ENCODE measurements at regions not wholly inside any gene's neighbourhood (a gene's known extent, or its start where the extent isn't known, plus 50 kb on each side); places are given as distances from the start of the nearest gene placed in this dataset.

DNA sequence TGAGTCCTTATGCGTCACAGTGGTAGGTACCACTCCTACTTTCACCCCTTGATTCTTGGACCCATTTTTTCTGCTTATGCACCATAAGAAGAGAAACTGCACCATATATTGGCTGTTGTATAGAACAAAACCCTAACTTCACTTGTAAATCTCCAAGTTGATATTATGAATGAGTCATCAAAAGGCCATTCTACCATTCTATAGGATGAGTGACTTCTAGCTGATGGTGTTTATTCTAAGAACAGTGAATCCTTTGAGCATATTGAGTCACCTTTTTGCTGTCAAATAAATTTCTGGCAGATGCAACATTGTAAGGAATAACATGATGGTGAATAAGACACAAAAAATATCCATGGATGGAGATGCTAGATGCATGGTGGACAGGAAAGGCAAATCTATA lies 57.7 kb downstream of the POLR1D start:
- H3K4me1 Mint-ChIP-seq: no peaks in the 10 kb centered on the region
- Histone ChIP-seq H3K36me3 (replicated peaks in 1 of 2; ENCODE audit: control insufficient read depth in 1 of 2, insufficient read depth in 2 of 2, low read length in 2 of 2) (no peaks in the 10 kb centered on the region), H2AFZ (ENCODE audit: insufficient read depth, low read depth, low read length, poor library complexity, severe bottlenecking) (no peak overlapping the region), H3K4me3 (replicated peaks in 1 of 3; ENCODE audit: low read depth in 2 of 3, low read length in 3 of 3) (no peak overlapping the region), H4K20me1 (ENCODE audit: insufficient read depth, low read length) (no peaks in the 10 kb centered on the region), H3K27me3 (ENCODE audit: control insufficient read depth in 2 of 2, insufficient read depth in 2 of 2, low read length in 2 of 2) (peaks cover 2 to 6% of the 10 kb centered on the region in 2 donors), H3K79me2 (ENCODE audit: insufficient read depth, low read length) (no peaks in the 10 kb centered on the region), H3K4me1 (ENCODE audit: control insufficient read depth in 1 of 2, insufficient read depth in 2 of 2, low read length in 2 of 2) (no peaks in the 10 kb centered on the region), H3K9ac (ENCODE audit: insufficient read depth, low read length, poor library complexity, severe bottlenecking) (no peak overlapping the region), H3K4me2 (replicated peaks; ENCODE audit: extremely low read depth, low read length, poor library complexity, severe bottlenecking) (no peak overlapping the region), H3K9me3 (replicated peaks in 1 of 2; ENCODE audit: control insufficient read depth in 1 of 2, insufficient read depth in 1 of 2, low read length in 2 of 2) (no peaks in the 10 kb centered on the region), H3K27ac (ENCODE audit: low read depth in 1 of 2, low read length in 2 of 2) (no peak overlapping the region)
- peaks cover 4 to 6% (median 6%) of the 10 kb centered on the region in 3 donors for H3K27me3 Mint-ChIP-seq (ENCODE audit: low read depth in 3 of 3)
- H3K9me3 Mint-ChIP-seq: peaks cover 0 to 7% (median 0%) of the 10 kb centered on the region in 7 donors
- WGBS (ENCODE audit: insufficient coverage): no CpG with 5 or more reads among the region's 1 CpG
- TF ChIP-seq, protein P1, sequence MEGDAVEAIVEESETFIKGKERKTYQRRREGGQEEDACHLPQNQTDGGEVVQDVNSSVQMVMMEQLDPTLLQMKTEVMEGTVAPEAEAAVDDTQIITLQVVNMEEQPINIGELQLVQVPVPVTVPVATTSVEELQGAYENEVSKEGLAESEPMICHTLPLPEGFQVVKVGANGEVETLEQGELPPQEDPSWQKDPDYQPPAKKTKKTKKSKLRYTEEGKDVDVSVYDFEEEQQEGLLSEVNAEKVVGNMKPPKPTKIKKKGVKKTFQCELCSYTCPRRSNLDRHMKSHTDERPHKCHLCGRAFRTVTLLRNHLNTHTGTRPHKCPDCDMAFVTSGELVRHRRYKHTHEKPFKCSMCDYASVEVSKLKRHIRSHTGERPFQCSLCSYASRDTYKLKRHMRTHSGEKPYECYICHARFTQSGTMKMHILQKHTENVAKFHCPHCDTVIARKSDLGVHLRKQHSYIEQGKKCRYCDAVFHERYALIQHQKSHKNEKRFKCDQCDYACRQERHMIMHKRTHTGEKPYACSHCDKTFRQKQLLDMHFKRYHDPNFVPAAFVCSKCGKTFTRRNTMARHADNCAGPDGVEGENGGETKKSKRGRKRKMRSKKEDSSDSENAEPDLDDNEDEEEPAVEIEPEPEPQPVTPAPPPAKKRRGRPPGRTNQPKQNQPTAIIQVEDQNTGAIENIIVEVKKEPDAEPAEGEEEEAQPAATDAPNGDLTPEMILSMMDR (IDR thresholded peaks at IDR 0.05): no peak
- H3K36me3 Mint-ChIP-seq: no peaks in the 10 kb centered on the region
- no peak overlapping the region for H3K27ac Mint-ChIP-seq
- intact Hi-C loops (cut with micrococcal nuclease): no loop called here
- no peak overlapping the region for H3K4me3 Mint-ChIP-seq
- DNase-seq: no peak

DNA sequence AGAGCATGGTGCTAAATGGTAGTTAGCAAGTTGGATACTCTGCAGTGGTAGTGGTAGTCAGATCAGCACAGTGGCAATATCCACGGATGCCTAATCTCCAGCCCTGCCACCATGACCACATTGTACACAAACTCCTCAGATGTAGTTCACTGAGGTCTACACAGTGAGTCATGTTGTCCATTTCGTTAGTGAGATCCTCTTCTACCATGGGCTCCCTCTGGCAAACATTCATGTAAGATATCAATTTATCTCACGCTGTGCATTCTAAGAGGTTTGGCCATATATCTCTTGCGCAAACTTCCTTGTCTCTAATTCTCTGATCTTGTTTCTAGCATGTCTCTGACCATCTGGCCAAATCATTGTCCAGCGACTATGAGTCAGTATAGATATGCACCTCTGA lies 58.2 kb downstream of the POLR1D start:
- Mint-ChIP-seq H3K9me3 (peaks cover 0 to 7% (median 2%) of the 10 kb centered on the region in 7 donors), H3K36me3 (no peaks in the 10 kb centered on the region), H3K27me3 (ENCODE audit: low read depth in 3 of 3) (peaks cover 4 to 6% (median 6%) of the 10 kb centered on the region in 3 donors), H3K27ac (no peak overlapping the region), H3K4me1 (no peaks in the 10 kb centered on the region), H3K4me3 (no peak overlapping the region)
- Histone ChIP-seq H3K4me1 (ENCODE audit: control insufficient read depth in 1 of 2, insufficient read depth in 2 of 2, low read length in 2 of 2) (no peaks in the 10 kb centered on the region), H3K27me3 (ENCODE audit: control insufficient read depth in 2 of 2, insufficient read depth in 2 of 2, low read length in 2 of 2) (peaks cover 2 to 6% of the 10 kb centered on the region in 2 donors), H3K4me2 (replicated peaks; ENCODE audit: extremely low read depth, low read length, poor library complexity, severe bottlenecking) (no peak overlapping the region), H3K4me3 (replicated peaks in 1 of 3; ENCODE audit: low read depth in 2 of 3, low read length in 3 of 3) (no peak overlapping the region), H4K20me1 (ENCODE audit: insufficient read depth, low read length) (no peaks in the 10 kb centered on the region), H2AFZ (ENCODE audit: insufficient read depth, low read depth, low read length, poor library complexity, severe bottlenecking) (no peak overlapping the region), H3K9me3 (replicated peaks in 1 of 2; ENCODE audit: control insufficient read depth in 1 of 2, insufficient read depth in 1 of 2, low read length in 2 of 2) (no peaks in the 10 kb centered on the region), H3K36me3 (replicated peaks in 1 of 2; ENCODE audit: control insufficient read depth in 1 of 2, insufficient read depth in 2 of 2, low read length in 2 of 2) (no peaks in the 10 kb centered on the region), H3K9ac (ENCODE audit: insufficient read depth, low read length, poor library complexity, severe bottlenecking) (no peak overlapping the region), H3K79me2 (ENCODE audit: insufficient read depth, low read length) (no peaks in the 10 kb centered on the region), H3K27ac (ENCODE audit: low read depth in 1 of 2, low read length in 2 of 2) (no peak overlapping the region)
- DNase-seq: no peak
- intact Hi-C loops (cut with micrococcal nuclease): no loop called here
- 86% methylated on average over 5 of the region's 5 CpGs for WGBS (ENCODE audit: insufficient coverage)
- TF ChIP-seq, protein P1 (IDR thresholded peaks at IDR 0.05): no peak
